HG03442 (cell line): ENCODE measurements at regions not wholly inside any gene's neighbourhood (a gene's known extent, or its start where the extent isn't known, plus 50 kb on each side); places are given as distances from the start of the nearest gene placed in this dataset.

ENCODE experiments used
- ATAC-seq: cut with Tn5 transposase; IDR thresholded peaks from one replicate; pipeline ENCODE4 v1.9.1; 2021; ENCODE audit warnings: mild to moderate bottlenecking, moderate library complexity; ENCODE audit not compliant: unreplicated experiment

- ATAC-seq, result no peak
Observed at GRCh38 chr5:74174366-74174765, 466.2 kb downstream of the ENC1 start.

GRCh38 chr5:74173665-74174064 lies 466.9 kb downstream of the ENC1 start:
- no peak for ATAC-seq

GRCh38 chr5:74173241-74173640 lies 467.3 kb downstream of the ENC1 start:
- no peak for ATAC-seq

- ATAC-seq, result no peak
Observed at GRCh38 chr5:74169701-74170100, 470.8 kb downstream of the ENC1 start.

- no peak for ATAC-seq
Observed at GRCh38 chr5:74167930-74168315, 472.6 kb downstream of the ENC1 start.

- ATAC-seq, result no peak
Observed at GRCh38 chr5:74167206-74167929, 473.2 kb downstream of the ENC1 start.

GRCh38 chr5:74166064-74166463 lies 474.5 kb downstream of the ENC1 start:
- no peak for ATAC-seq

GRCh38 chr5:74164725-74165235 lies 475.7 kb downstream of the ENC1 start:
- no peak for ATAC-seq

- no peak for ATAC-seq
Observed at GRCh38 chr5:74162524-74162923, 478.0 kb downstream of the ENC1 start.

GRCh38 chr5:74161170-74161569 lies 479.4 kb downstream of the ENC1 start:
- ATAC-seq, result no peak

- ATAC-seq, result no peak
Observed at GRCh38 chr5:74156728-74157383, 483.7 kb downstream of the ENC1 start.

GRCh38 chr5:74155501-74155900 lies 485.0 kb downstream of the ENC1 start:
- no peak for ATAC-seq

GRCh38 chr5:74154526-74154925 lies 486.0 kb downstream of the ENC1 start:
- ATAC-seq, result no peak

- no peak for ATAC-seq
Observed at GRCh38 chr5:74153255-74153790, 487.2 kb downstream of the ENC1 start.

GRCh38 chr5:74152625-74153254 lies 487.8 kb downstream of the ENC1 start:
- no peak for ATAC-seq

GRCh38 chr5:74152136-74152535 lies 488.4 kb downstream of the ENC1 start:
- ATAC-seq, result no peak

- no peak for ATAC-seq
Observed at GRCh38 chr5:74149395-74149794, 491.1 kb downstream of the ENC1 start.

- no peak for ATAC-seq
Observed at GRCh38 chr5:74148321-74148720, 492.2 kb downstream of the ENC1 start.

- no peak for ATAC-seq
Observed at GRCh38 chr5:74146796-74147195, 493.7 kb downstream of the ENC1 start.

GRCh38 chr5:74145951-74146350 lies 494.6 kb downstream of the ENC1 start:
- no peak for ATAC-seq

- ATAC-seq, result no peak
Observed at GRCh38 chr5:74143721-74144330, 496.7 kb downstream of the ENC1 start.
